ENCODE measurements at regions not wholly inside any gene's neighbourhood (a gene's known extent, or its start where the extent isn't known, plus 50 kb on each side); places are given as distances from the start of the nearest gene placed in this dataset.
"Not testable (repeated sequence)": the region's sequence is repeated elsewhere in the genome, so short reads cannot be mapped to it uniquely, and the experiment has no call there.

DNA sequence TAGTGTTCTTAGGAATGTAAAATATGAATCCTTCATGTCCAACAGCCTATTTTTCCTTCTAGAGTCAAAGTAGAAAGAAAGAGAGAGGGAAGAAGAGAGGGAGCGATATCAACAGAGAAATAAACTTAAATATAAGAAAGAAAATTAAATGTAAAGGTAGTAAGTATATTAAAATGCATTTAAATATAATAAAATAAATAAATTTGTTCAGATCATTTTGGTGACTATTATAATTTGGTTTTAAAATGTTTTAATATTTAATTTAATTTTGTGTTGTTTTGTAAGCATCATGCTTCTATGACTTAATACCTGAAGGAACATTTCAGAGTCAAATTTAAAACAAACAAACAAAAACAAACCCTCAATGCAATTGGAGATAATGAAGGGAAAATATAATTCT is 405.2 kb upstream of the IRX1 start:
- DNase-seq: no peak

DNA sequence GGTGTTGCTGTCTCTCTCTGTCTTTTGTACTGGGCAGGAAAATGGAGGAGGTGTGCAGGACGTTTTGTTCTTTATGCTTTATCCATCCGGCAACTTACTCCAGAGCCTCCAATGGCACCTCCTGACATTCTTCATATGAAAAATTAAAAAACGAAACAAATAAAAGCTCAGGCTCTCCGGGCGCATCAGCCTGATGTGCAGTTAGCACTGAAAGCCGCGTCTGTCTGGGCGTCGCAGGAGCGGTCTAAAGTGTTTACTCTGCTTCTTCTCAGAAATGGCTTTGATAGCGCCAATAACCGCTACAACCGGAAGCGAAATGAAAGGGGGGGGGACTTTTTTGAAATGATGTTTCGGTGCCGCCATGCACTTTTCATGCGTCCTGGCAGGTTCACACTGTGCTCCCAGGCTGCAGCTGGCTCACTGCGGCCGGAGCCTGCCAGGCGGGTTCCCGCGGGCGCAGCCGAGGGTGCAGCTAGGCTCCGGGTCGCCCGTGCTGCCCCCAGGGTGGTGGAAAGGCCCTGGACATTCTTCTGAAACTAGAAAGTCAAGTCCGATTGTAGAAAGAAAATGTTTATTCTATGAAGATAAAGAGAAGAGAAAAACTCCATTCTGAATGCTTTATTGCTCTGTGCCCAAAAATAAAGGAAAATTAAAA is 407.7 kb upstream of the IRX1 start:
- no peak for DNase-seq

DNA sequence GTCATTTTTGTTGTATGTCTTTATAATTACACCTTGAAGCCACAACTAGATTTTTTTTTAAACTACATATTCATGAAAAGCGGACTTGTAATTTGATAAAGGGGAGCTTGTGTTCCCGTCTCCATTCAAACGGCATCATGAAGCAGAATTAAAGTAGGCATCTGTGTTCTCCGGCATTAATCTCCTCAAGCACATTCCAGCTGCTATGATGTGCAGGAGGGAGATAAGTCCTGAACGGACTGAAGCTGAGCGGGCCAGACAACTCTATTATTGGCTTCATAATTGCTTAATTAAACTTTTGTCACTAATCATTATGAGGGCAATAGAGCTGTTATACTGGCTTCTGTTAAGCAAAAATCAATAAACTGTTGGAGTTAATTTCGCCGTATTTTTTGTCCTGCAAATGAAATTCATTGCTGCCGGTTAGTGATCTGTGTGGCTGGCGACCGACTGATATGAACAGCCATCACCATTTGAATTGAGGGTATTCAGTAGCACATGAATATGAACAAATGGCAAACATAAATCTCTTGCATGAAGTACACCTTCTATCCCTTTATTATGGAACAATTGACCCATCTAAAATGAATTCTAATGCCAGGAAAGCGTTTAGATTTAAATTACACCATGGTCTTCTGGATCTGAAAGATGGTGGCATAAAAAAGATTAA is 408.8 kb upstream of the IRX1 start:
- no peak for DNase-seq

DNA sequence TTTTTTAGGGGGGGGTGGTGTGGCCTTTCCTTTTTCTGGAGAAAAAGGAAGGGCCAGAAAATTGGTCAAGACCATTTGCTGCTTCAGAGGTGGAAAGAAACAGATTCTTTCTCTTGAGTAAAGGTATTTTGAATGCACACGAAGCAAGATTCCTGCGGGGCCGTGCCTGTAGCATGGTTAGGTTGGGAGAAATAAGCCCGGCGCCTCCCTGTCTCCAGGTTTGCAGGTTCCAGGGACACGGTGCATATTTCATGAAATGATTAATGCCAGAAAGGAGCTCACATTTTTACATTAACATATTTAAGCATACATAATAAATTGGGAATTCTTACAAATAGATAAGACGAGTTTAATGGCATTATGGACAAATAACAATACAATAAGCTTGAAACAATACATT is 409.5 kb upstream of the IRX1 start:
- DNase-seq: no peak

DNA sequence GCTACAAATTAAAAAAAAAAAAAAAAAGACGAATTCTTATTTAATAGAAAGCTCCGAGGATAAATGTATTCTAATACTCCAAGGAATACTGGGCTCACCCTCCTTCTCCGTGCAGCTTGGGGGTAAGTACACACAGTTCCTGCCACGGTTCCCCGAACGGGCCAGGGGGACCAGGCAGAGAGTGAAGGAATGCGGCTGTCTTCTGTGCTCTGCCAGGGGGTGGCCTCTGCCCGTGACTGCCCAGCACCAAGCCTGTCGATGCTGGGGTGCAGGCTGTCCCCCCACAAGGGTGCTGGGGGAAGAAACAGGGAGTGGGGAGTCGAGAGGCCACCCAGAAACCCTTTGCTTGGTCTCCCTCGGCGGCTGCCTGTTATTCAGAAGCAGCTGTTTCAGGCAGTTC is 410.1 kb upstream of the IRX1 start:
- DNase-seq: no peak

DNA sequence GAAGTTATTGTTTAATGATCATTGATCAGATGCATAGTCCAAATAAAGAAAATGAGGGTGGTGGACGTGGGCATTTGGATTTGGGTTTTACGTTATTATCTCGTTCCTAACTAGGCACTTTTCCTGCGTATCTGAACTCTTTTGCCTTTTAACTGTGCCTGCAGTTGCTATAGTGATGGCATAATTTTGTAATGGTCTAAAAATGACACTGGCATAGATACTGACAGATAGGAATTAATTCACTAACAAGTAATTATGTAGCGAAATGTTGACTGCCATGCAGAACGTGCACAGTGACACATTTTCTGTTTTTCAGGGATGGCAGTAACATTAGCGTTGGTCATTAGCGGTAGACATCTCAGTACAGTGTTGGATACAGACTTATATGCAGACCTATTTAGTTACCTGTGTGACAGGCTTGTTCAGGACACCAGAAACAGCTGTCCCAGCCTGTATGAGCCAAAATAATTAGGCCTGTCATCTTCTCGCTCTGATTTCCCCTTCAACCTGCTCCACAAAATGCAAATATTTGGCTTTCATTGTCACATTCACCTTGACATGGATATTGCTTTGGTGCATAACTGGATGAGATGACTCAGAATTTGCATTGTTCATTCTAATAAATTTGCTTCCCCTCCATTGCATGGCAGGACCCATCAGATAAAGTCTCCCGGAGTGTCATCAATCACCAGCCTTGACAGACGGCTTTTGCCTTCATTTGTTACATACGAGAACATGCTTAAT is 413.3 kb upstream of the IRX1 start:
- no peak for DNase-seq

DNA sequence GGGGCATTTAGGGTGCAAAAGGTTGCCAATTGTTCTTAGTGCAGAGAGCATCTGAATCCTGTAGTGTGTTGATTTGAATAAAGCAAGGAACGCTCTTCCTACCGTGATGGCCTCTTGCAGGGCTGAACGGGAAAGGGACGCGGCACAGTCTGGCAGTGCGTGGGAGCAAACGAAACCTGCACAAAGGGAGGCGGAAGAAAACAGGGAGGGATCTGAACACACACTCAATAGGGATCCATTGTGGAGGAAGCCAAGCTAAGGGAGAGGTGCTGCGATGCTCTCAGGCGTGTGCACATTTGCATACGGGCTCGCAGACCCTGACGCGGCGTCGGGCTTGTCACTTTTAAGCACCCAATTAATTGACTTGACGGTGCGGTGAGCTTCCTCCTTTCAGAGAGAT is 414.0 kb upstream of the IRX1 start:
- DNase-seq: no peak

DNA sequence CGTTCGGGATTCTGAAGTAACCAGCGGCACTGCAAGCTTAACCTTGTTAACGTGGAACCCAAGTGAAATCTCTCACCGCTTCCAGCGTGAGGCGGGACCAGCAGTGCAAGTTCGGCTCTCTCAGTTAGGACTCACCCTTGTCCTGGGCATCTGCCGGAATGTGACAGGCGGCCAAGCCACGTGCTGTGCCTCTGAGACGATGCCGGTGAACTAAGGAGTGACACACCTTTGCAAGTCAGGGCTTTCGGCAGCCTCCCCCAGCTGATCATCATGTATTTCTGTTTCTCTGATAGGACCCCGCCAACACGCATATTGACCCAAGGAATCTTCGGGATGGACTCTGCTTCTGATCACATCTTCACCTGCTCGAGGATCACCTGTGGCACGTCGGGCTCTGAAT is 415.0 kb upstream of the IRX1 start:
- DNase-seq: no peak

DNA sequence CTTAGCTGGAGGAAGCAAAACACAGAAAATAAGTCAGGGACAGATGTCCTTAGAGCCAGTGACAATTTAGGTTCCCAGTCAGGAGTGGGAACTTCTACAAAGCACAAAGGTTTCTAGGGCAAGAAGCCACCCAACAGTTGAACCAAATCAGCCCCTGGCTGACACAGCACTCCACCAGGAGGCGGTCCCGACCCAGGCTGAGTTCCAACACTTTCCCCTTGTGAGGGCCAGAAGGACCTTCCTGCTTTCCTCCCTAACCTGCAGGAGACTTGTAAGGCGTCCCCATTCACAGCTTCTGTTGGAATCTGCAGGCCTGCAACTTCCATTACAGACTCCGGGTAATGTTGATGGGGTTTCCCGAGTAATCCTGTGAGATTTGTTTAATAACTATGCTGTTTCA is 416.4 kb upstream of the IRX1 start:
- DNase-seq: no peak

DNA sequence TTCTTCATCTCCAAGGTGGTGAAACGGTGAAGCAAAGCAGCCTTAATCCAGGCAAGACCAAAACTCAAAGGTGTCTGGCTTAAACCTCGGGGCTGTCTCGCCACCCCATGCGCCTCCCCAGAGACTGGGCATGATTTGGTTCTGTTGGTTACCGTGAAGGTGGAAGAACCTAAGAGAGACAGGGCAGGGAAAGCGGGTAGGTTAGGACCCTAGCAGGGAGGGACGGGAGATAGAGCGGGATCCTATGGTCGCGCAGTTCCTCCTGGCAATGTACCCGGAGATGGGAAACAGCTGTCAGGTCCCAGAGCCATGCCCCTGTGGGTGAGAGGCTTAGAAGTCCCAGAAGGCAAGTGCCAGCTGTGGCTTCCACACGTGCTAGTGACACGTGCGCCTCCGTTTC is 418.3 kb upstream of the IRX1 start:
- DNase-seq: no peak

DNA sequence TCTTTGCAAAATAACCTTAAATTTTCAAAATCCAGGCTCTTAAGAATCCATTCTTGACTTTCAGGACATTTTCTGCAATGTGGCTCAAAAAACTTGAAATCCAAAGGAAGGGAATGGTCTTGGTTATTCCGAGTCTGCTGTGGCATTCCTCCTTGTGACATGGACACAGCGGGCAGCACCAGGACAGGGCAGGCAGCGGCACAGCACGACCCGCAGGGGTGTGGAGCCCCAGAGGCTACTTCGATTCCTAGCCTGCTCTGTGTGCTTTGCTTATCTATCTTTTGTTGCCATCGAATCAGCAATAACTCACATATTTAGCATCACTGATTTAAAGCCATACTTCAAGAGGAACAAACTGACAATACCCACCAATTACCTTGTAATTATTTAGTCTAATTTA is 420.2 kb upstream of the IRX1 start:
- DNase-seq: no peak

DNA sequence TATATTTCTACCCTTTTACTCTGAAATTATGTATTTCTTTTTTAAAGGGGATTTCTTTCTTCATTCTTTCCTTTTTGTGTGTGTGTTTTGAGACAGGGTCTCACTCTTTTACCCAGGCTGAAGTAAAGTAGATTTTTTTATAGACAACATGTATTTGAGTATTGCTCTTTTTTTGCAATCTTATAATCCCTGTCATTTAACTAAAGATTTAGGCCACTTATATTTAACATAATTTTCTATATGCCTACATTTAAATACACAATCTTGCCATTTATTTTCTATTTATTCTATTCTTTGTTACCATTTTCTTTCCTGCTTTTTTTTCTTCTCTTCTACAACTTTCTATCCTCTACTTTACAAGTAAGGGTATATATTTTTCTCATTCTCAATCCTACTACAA is 416.0 kb upstream of the IRX2 start:
- no peak for DNase-seq

DNA sequence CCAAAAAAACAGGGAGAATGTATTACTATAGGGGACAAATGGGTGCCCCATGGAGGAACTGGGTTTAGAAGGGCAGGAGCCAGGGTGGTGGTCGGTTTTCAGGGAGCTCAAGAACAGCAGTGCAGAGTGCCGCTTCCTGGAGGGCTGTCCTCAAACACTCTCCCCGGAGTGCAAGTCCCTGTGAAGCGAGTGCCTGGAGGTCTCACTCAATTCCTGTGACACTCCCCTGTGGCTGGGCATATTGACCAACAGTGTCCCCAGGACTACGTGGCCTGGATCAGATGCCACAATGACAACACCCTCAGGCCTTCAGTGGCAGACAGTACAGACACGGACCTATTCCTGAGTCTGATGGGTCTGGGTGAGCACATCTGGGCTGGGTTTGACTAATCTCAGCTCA is 412.1 kb upstream of the IRX2 start:
- no peak for DNase-seq

DNA sequence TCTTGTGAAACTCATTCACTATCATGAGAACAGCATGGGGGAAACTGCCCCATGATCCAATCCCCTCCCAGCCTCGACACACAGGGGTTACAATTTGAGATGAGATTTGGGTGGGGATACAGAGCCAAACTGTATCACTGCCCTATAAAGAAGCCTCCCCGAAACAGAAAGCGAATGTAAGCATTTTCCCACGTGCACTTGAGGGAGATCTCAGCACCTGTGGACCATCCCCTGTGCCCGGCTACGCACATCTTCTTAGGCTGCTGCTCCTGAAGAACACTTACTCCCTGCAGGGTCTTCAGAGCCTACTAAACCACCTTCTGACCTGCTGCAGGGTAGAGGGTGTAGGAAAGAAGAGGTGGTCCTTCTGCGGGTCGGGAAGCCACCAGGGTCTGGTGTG is 410.2 kb upstream of the IRX2 start:
- no peak for DNase-seq

DNA sequence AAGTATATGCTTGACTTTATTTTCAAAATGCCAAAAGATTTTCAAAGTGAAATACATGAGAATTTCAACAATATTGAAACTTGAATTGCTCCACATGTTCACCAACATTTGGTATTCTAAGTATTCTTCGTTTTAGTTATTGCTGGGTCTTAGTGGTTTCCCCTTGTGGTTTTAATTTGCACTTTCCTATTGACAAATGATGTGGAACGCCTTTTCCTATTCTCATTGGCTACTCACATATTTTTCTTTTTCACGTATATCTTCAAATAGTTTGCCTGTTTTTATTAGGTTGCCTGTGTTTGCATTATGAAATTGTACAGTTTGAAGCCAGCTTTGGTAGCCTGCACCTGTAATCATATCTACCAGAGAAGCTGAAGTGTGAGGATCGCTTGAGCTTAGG is 405.7 kb upstream of the IRX2 start:
- DNase-seq: no peak

DNA sequence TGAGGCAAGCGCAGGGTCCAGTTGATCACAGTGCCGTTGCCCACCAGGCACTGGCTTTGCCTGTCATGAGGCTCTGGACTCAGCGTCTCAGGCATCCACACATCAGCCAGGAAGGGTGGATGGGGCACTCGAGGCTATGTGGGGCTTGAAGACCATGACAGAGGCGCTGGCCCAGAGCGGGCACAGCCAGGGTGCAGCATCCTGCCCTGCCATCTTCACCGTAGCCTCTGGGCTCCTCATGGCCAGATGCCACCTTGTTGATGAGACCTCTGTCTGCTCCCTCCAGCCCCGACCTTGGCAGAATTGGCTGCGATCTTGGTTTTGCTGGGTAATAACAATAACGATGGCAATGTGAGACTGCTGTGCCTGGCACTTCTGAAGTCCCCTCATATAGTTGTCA is 404.2 kb upstream of the IRX2 start:
- no peak for DNase-seq

DNA sequence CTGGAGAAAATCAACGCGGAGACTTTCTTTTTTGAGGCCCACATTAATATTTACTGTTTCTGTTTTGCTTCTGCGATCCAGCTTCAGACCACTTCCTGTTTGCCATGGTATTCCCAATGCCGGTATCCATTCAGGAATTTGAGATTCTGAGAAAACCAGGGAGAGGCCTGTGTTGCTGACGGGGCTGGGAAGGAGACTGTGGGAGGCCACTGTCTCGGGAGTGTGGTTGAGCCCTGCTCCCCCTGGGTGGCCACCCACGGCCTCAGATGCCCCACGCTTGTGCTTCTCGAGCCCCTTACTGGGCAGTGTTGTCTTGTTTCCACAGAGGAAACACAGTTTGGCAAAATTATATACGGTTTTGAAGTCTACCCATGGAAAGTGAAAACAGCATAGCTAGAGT is 403.6 kb upstream of the IRX2 start:
- no peak for DNase-seq

DNA sequence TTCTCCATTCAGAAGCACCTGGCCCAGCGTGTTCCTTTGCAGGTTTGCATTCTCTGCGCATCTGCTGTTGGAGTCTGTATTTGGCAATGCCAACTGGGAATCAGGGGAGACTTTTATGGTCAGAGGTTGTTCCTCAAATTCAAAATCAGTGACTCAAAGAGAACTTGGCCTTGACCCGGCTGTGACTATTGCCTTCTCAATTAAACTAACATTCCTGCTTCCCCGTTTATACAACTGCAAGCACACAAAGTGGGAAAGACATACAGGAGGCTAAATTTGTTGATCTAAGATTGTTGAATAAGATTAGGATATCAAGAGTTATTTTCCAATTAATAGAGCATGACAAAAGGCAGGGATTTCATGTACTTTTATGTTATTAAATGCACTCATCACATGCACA is 402.4 kb upstream of the IRX2 start:
- DNase-seq: no peak

DNA sequence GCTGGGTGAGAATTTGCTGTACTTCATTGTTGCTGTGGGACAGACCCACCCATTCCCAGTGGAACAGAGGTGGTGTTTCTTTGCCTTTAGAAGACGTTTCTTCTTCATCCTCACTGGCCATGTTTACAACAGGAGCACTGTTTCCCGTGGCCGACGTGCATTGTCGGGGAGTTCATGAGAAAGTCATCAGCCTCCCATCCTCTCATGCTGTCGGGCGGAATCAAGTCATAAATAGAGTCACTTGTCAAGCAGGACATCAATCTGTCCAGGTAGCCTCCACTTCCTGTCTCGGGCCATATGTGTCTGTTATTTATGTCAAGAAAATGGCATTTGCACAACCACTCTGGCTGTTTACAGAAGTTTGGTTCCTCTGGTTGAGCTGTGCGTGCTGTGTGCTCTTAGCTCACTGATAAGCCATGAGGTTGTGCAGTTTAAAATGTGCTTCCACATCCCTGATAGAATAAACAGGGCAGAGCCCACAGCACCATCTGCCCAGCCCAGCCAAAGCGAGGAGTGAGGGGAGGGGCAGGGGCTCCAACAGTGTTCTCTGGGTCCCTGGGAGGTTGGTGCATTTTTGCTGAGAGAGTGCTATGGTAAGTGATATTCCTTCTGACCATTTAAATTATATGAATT is 401.9 kb upstream of the IRX2 start:
- no peak for DNase-seq

DNA sequence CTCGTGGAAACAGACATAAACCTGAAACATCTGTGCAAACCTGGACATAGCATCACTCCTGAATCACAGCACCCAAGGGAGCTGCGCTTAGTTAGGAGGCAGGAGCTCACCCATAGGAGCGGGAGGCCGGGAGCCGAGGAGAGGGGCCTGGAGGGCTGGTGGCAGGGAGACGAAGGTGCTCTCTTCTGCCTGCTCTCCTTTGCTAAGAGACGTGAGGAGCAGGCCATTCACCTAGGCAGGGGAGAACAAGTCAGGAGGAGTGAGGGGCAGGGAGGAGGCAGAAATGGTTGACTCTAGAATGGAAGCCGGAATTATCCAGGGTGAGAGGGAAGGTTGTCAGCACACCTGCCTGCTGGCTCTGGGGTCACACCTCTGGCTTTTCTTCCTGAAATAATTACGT is 398.4 kb upstream of the IRX2 start:
- DNase-seq: no peak

DNA sequence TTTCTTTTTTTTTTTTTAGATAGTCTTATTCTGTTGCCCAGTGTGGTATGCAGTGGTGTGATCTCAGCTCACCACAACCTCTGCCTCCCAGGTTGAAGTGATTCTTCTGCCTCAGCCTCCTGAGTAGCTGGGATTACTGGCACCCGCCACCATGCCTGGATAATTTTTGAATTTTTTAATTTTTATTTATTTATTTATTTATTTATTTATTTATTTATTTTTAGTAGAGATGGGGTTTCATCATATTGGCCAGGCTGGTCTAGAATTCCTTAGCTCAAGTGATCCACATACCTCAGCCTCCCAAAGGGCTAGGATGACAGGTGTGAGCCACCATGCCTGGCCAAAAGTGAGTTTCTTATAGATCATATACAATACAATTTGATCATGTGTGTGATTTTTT is 395.9 kb upstream of the IRX2 start:
- not testable (repeated sequence) for DNase-seq

DNA sequence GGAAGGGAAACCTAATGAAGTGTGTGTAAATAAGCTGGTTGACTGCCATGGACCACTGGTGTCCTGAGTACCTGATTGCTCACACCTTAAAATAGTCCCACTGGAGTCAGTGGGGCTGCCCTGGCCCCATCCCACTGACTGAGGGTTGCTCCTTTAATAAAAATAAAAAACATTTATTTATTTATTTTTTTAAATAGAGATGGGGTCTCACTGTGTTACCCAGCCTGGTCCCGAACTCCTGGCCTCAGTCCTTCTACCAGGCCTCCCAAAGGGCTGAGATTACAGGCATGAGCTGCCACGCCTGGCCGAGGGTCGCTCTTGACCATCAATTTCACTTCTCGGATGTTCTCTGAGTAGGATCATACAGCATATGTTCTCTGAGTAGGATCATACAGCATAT is 394.2 kb upstream of the IRX2 start:
- DNase-seq: no peak

DNA sequence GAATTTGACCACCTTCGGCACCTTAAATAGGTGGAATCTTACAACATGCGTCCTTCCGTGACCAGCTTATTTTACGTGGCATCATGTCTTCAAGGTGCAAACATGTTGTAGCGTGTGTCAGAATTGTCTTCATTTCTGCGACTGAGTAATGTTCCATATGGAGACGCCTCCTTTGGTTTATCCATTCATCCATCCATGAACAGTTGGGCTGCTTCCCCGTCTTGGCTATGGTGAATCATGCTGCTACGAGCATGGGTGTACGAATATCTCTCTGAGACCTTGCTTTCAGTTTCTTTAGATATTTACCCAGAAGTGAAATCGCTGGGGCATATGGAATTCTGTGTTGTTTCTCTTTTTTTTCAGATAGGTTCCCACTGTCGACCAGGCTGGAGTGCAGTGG is 391.9 kb upstream of the IRX2 start:
- no peak for DNase-seq

Measured in occipital lobe (tissue), 1 donor.